ENCODE measurements at regions not wholly inside any gene's neighbourhood (a gene's known extent, or its start where the extent isn't known, plus 50 kb on each side); places are given as distances from the start of the nearest gene placed in this dataset.

DNA sequence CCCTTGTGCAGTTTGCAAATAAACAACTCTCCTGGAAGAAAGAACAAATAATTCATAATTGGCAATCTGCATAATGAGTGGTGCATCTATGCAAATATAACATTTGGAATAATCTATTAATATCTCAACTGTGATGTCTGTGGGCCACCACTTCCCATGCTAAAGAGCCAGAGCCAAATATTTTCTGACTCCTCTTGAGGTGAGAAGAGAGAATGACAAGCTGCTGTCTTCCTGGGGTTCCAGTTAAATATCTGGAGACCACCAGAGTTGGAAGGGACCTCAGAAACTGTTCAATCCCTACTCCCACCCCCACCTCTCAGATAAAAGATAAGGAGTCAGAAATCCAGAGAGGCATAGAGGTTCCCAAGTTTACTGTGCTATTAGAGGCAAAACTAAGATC is 241.0 kb upstream of the SLC14A2 start:
- Histone ChIP-seq H4K20me1 (ENCODE audit: insufficient read depth) (no peaks in the 10 kb centered on the region), H3K27me3 (ENCODE audit: insufficient read depth) (no peaks in the 10 kb centered on the region), H2AFZ (ENCODE audit: low read depth) (no peak overlapping the region), H3K9me2 (no peaks in the 10 kb centered on the region), H3K4me3 (ENCODE audit: low read depth in 2 of 2, low read length in 1 of 2) (no peak overlapping the region), H3K4me2 (no peak overlapping the region), H3K27ac (ENCODE audit: low read depth in 2 of 2, low read length in 1 of 2) (no peak overlapping the region), H3K36me3 (replicated peaks in 1 of 2; ENCODE audit: control insufficient read depth in 1 of 2, insufficient read depth in 2 of 2, low read length in 1 of 2) (no peaks in the 10 kb centered on the region), H3K79me2 (ENCODE audit: insufficient read depth) (no peaks in the 10 kb centered on the region), H3F3A (replicated peaks; ENCODE audit: insufficient read depth) (no peaks in the 10 kb centered on the region), H3K9me3 (no peaks in the 10 kb centered on the region), H3K4me1 (ENCODE audit: control insufficient read depth in 1 of 2, insufficient read depth in 2 of 2, low read depth in 1 of 2, low read length in 1 of 2) (peaks cover 0 to 8% of the 10 kb centered on the region in 2 experiments; a peak in 2 of 4 replicates), H3K9ac (no peak overlapping the region)
- no peak for DNase-seq
- TF ChIP-seq FOXM1 (IDR thresholded peaks at IDR 0.05; ENCODE audit: low read depth) = no peak
- TF ChIP-seq FOXJ3 (CRISPR knock-in tag; IDR thresholded peaks at IDR 0.05) = no peak
- TF ChIP-seq, protein P1, sequence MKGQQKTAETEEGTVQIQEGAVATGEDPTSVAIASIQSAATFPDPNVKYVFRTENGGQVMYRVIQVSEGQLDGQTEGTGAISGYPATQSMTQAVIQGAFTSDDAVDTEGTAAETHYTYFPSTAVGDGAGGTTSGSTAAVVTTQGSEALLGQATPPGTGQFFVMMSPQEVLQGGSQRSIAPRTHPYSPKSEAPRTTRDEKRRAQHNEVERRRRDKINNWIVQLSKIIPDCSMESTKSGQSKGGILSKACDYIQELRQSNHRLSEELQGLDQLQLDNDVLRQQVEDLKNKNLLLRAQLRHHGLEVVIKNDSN (IDR thresholded peaks at IDR 0.05; ENCODE audit: borderline replicate concordance, low read depth) = no peak
- no peak for TF ChIP-seq EZH2phosphoT487 (IDR thresholded peaks at IDR 0.05; ENCODE audit: borderline replicate concordance, low read depth)
- no peak for TF ChIP-seq TEAD4 (IDR thresholded peaks at IDR 0.05; ENCODE audit: borderline replicate concordance, insufficient read depth)
- TF ChIP-seq, protein P2, sequence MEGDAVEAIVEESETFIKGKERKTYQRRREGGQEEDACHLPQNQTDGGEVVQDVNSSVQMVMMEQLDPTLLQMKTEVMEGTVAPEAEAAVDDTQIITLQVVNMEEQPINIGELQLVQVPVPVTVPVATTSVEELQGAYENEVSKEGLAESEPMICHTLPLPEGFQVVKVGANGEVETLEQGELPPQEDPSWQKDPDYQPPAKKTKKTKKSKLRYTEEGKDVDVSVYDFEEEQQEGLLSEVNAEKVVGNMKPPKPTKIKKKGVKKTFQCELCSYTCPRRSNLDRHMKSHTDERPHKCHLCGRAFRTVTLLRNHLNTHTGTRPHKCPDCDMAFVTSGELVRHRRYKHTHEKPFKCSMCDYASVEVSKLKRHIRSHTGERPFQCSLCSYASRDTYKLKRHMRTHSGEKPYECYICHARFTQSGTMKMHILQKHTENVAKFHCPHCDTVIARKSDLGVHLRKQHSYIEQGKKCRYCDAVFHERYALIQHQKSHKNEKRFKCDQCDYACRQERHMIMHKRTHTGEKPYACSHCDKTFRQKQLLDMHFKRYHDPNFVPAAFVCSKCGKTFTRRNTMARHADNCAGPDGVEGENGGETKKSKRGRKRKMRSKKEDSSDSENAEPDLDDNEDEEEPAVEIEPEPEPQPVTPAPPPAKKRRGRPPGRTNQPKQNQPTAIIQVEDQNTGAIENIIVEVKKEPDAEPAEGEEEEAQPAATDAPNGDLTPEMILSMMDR (IDR thresholded peaks at IDR 0.05) = no peak
- TF ChIP-seq FOSL2 (IDR thresholded peaks at IDR 0.05; ENCODE audit: borderline replicate concordance, low read depth) = no peak
- no peak for TF ChIP-seq NFIC (IDR thresholded peaks at IDR 0.05; ENCODE audit: borderline replicate concordance)
- TF ChIP-seq, protein P3, sequence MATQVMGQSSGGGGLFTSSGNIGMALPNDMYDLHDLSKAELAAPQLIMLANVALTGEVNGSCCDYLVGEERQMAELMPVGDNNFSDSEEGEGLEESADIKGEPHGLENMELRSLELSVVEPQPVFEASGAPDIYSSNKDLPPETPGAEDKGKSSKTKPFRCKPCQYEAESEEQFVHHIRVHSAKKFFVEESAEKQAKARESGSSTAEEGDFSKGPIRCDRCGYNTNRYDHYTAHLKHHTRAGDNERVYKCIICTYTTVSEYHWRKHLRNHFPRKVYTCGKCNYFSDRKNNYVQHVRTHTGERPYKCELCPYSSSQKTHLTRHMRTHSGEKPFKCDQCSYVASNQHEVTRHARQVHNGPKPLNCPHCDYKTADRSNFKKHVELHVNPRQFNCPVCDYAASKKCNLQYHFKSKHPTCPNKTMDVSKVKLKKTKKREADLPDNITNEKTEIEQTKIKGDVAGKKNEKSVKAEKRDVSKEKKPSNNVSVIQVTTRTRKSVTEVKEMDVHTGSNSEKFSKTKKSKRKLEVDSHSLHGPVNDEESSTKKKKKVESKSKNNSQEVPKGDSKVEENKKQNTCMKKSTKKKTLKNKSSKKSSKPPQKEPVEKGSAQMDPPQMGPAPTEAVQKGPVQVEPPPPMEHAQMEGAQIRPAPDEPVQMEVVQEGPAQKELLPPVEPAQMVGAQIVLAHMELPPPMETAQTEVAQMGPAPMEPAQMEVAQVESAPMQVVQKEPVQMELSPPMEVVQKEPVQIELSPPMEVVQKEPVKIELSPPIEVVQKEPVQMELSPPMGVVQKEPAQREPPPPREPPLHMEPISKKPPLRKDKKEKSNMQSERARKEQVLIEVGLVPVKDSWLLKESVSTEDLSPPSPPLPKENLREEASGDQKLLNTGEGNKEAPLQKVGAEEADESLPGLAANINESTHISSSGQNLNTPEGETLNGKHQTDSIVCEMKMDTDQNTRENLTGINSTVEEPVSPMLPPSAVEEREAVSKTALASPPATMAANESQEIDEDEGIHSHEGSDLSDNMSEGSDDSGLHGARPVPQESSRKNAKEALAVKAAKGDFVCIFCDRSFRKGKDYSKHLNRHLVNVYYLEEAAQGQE (IDR thresholded peaks at IDR 0.05; ENCODE audit: low read depth, low read length) = no peak
- no peak for TF ChIP-seq GABPA (IDR thresholded peaks at IDR 0.05; ENCODE audit: low read depth)
- TF ChIP-seq TCF12 (IDR thresholded peaks at IDR 0.05) = no peak
- ChIA-PET CTCF (interaction anchor here (1.5 to 1.8 kb wide), 2 partner anchors 10 to 246 kb away, joined by 3 to 13 read pairs; no protein-coding TSS in a partner anchor), POLR2A (no interaction called here)

Measured in SK-N-SH (cell line).